ENCODE measurements at regions not wholly inside any gene's neighbourhood (a gene's known extent, or its start where the extent isn't known, plus 50 kb on each side); places are given as distances from the start of the nearest gene placed in this dataset.

DNA sequence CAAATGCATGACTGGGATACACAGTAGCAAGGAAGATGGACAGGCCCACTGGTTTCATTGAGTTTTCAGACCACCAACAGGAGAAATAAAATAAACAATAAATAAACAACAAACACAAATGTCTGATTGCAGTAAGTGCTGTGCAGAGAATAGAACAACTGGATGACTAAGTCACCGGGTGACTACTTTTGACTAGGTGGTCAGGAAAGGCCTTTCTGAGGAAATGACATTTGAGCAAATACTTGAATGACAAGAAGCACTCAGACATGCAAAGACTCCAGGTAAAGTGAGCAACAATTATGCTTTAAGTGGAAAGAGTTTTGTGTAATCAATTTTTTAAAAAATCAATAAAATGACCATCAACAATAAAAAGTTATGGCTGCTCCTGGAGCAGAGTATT is 137.7 kb downstream of the BTC start:
- H3K27ac Mint-ChIP-seq = no peak overlapping the region
- no peaks in the 10 kb centered on the region for H3K9me3 Mint-ChIP-seq
- DNase-seq (ENCODE audit: low spot score in 2 of 2, unreplicated experiment in 2 of 2) = no peak
- no peaks in the 10 kb centered on the region for H3K36me3 Mint-ChIP-seq
- H3K4me1 Mint-ChIP-seq = peaks cover 11% of the 10 kb centered on the region
- no peak overlapping the region for H3K4me3 Mint-ChIP-seq
- TF ChIP-seq, protein P1, sequence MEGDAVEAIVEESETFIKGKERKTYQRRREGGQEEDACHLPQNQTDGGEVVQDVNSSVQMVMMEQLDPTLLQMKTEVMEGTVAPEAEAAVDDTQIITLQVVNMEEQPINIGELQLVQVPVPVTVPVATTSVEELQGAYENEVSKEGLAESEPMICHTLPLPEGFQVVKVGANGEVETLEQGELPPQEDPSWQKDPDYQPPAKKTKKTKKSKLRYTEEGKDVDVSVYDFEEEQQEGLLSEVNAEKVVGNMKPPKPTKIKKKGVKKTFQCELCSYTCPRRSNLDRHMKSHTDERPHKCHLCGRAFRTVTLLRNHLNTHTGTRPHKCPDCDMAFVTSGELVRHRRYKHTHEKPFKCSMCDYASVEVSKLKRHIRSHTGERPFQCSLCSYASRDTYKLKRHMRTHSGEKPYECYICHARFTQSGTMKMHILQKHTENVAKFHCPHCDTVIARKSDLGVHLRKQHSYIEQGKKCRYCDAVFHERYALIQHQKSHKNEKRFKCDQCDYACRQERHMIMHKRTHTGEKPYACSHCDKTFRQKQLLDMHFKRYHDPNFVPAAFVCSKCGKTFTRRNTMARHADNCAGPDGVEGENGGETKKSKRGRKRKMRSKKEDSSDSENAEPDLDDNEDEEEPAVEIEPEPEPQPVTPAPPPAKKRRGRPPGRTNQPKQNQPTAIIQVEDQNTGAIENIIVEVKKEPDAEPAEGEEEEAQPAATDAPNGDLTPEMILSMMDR (IDR thresholded peaks at IDR 0.05; ENCODE audit: unreplicated experiment) = no peak
- no peaks in the 10 kb centered on the region for H3K27me3 Mint-ChIP-seq (ENCODE audit: low read depth)

DNA sequence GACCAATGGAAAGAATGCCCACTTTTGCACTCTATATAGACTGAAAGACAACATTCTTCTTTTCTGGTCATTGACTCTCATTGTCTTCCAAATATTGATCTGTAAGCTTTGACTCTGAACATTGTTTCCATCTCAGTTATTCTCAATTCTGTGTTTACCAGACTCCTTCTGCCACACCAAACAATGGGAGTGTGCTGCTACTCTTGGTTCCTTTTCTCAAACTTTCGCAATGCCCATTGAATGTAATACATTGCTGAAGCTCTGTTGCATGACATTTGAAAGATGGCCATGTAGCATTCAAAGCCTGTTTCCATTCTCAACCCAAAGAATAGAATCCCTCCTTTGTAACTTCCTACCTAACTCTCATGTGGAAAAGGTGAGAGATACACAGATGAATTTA is 136.2 kb downstream of the BTC start:
- Mint-ChIP-seq H3K4me1 (peaks cover 11% of the 10 kb centered on the region), H3K27me3 (ENCODE audit: low read depth) (no peaks in the 10 kb centered on the region), H3K27ac (no peak overlapping the region), H3K36me3 (no peaks in the 10 kb centered on the region), H3K4me3 (no peak overlapping the region), H3K9me3 (no peaks in the 10 kb centered on the region)
- TF ChIP-seq, protein P1 (IDR thresholded peaks at IDR 0.05; ENCODE audit: unreplicated experiment) = no peak
- no peak for DNase-seq (ENCODE audit: low spot score in 2 of 2, unreplicated experiment in 2 of 2)

DNA sequence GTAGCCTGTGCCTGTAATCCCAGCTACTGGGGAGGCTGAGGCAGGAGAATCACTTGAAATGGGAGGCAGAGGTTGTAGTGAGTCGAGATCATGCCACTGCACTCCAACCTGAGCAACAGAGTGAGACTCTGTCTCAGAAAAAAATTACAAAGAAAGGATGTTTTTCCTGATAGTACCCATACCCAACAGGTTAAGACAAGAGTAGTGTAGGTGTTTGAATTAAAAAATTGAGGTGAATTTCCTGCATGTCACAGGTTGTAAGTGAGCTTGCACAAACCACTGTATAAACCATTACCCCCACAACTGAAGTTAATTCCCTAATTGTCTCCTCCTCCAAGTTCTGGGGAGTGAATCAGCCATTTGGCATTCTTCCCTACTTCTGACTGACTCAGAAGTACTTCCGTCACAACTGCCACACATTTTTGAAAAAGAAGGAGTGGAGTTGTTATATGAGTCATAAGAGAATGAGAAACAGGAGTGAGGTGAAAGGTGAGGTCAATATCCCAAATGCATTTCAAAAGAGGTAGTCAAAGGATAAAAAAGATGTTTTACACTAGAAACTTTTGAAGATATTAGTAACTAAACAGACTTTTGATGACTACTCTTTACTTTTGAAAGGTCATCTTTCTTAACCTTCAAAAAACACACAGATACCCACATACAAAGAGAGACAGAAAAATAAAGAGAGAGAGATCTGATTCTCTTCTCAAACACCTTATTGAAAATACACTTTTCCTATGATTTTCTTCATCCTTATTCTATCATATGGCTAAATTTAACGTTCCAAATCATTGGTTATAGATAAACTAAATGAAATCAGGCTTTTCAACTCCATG is 134.5 kb downstream of the BTC start:
- peaks cover 7% of the 10 kb centered on the region for H3K4me1 Mint-ChIP-seq
- DNase-seq (ENCODE audit: low spot score in 2 of 2, unreplicated experiment in 2 of 2) = no peak

DNA sequence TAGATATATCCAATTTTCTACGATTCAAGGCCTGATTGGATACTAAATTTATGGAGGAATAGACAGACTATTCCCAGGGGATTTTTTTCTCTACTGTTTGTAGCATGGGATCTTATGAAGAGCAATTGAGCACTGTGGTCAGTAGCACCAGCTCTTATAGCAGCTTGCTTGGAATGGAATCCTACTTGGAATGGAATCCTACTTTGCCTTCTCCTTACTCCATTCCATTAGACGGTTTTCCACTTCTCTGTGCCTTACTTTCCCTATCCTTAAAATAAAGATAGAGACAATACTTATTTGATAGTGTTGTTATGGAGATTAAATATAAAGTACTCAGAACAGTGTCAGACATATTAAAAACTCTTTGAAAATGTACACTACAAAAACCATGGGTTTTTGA is 133.5 kb downstream of the BTC start:
- Mint-ChIP-seq H3K27me3 (ENCODE audit: low read depth) (no peaks in the 10 kb centered on the region), H3K27ac (no peak overlapping the region), H3K4me1 (peaks cover 7% of the 10 kb centered on the region), H3K9me3 (no peaks in the 10 kb centered on the region), H3K4me3 (no peak overlapping the region), H3K36me3 (no peaks in the 10 kb centered on the region)
- TF ChIP-seq, protein P1 (IDR thresholded peaks at IDR 0.05; ENCODE audit: unreplicated experiment) = no peak
- no peak for DNase-seq (ENCODE audit: low spot score in 2 of 2, unreplicated experiment in 2 of 2)

More for the DNA sequence above, 134.5 kb downstream of the BTC start:
- Mint-ChIP-seq H3K4me3 (no peak overlapping the region), H3K27ac (peak overlapping the region; percentile 22), H3K27me3 (ENCODE audit: low read depth) (no peaks in the 10 kb centered on the region), H3K36me3 (no peaks in the 10 kb centered on the region), H3K9me3 (no peaks in the 10 kb centered on the region)
- TF ChIP-seq, protein P1 (IDR thresholded peaks at IDR 0.05; ENCODE audit: unreplicated experiment) = no peak

DNA sequence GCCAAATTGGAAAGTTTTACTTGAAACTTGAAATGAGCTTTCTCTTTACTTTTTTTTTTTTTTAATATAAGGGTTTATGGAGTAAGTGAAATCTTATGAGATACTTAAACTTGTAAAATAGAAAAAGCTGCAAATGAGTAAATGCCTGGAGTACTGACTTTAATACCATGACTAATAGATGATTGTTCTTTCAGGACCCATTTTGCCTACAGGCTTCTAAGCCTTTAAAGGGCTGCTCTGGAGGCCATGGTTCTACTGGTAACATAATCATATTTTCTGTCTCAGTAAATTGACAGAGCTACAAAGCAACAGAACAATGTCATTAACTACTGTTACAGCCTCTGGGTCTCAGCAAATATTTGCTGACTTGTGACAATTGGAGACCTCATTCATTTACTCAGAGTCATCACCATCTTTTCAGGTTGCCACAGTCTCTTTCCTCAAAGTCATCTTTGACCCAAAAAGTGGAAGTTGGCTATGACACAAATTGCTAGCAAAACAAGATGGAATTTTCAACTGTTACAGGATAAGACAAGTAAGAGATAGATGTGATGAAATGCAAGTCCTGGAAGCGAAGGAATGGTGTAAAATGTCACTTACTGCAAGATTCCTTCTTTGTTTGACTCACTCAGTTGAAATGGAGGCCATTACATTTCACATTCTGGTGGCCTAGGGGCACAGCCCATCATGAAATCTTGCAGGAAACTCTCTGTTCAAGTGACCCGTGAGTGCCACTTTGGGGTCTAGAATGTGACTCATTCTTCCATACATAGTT is 132.7 kb downstream of the BTC start:
- Mint-ChIP-seq H3K9me3 (no peaks in the 10 kb centered on the region), H3K4me1 (peaks cover 7% of the 10 kb centered on the region), H3K4me3 (no peak overlapping the region), H3K36me3 (no peaks in the 10 kb centered on the region), H3K27ac (no peak overlapping the region), H3K27me3 (ENCODE audit: low read depth) (no peaks in the 10 kb centered on the region)
- DNase-seq (ENCODE audit: low spot score in 2 of 2, unreplicated experiment in 2 of 2) = no peak
- TF ChIP-seq, protein P1 (IDR thresholded peaks at IDR 0.05; ENCODE audit: unreplicated experiment) = no peak
